Skin of body (tissue), 1 donor: ENCODE measurements at regions not wholly inside any gene's neighbourhood (a gene's known extent, or its start where the extent isn't known, plus 50 kb on each side); places are given as distances from the start of the nearest gene placed in this dataset.

Experiments
- DNase-seq: peaks from one replicate; lab custom pipeline; 2025; lab: John Stamatoyannopoulos, UW

DNA sequence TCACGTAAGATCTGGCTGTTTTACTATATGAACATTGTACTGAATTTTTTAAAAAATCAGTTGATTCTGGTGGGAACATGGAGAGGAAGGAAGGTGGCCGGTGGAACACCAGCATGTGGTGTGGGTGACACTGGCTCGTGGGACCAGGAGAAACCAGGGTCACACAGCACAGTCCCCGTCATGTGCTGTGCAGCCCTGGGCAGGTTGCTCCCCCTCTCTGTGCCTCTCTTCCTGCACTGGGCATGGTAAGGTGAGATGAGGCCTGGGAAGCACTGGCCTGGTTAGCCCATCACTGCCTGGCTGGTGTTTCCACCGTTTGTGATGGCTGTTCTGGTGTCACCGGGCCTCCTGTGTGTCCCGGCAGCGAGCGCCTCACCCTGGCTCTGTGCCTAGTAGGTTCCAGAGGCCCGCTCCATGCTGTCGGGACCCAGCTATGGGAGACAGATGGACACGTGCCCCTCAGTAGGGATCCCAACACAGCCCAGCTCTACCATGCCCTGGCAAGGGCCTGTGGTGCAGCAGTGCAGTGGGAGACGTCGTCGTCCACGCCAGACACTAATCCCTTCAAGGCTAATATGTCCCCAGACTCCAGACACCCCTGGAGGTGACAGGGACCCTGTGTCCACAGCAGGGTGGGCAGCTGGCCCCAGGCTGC lies 88.2 kb upstream of the LINC01488 start:
- no peak for DNase-seq

DNA sequence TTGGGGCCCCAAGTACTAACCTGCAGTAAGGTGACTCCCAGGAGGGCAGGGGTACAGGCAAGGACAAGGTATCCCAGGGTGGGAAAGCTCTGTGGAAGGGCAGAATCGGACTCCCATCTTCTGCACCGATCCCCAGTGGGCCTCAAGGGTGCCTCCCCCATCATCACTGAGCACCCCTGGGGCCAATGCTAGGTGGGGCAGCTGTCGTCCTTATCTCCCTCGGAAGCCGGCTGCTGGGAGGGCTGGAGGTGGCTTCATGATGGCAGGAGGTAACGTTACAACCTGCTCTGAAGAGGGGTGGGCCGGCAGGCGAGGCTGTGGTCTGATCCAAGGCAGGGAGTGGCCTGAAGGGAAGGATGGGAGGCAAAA lies 87.6 kb upstream of the LINC01488 start:
- DNase-seq, result no peak

DNA sequence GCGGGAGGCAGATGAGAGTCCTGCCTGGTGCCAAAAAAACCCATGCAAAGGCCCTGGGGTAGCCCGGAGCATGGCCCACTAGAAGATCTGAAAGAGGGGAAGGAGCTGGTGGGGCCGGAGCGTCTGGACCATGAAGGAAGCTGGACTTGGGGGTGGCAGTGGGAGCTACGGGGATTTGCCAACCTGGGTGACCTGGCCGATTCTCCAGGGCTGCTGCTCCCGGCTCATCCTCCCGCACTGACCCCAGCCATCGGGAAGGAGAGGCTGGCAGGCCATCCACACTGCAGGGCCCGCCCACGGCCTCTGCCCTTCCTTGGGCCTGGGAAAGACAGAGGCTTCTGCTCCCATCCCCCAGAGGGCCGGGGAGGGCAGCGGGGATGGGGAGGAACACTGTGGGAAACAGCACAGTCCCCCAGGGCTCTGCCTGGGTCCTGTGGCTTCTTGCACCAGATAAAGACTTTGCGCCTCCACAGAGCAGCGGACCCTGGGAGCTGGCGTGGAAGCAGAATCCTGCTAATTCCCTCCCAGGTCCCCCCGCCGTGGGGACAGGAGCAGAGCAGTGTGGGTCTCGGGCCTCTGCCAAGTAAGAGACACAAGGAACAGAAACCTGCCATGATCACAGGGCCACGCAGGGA lies 87.1 kb upstream of the LINC01488 start:
- DNase-seq, result no peak

DNA sequence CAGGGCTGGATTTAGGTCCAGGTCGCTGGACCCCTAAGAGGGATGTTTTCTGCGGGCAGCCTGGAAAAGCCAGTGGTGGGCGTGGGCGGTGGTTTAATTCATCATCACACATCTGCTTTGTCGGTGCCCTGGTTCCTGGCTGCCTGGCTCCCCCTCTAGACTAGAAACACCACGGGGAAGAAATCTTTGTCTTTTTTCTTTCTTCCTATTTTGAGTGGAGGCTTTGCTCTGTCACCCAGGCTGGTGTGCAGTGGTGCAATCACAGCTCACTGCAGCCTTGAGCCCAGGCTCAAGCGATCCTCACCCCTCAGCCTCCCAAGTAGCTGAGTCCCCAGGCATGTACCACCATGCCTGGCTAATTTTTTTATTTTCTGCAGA lies 86.6 kb upstream of the LINC01488 start:
- DNase-seq, result no peak

DNA sequence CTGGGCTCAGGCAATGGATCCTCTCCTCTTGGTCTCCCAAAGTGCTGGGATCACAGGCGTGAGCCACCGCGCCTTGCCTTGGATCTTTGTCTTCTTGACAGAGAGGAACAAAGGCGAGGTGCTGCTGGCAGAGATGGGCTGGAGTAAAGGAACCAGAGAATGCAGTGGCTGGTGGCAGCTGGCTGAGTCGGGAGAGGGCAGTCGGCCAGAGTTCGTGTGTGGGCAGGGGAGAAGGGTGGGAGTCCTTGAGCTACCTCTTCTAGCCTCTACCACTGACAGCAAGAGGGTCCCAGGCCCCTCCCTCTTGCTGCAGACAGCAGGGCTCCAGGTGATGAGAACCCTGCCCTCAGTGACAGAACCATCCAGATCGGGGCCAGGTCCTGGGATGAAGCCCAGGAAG lies 86.2 kb upstream of the LINC01488 start:
- no peak for DNase-seq

DNA sequence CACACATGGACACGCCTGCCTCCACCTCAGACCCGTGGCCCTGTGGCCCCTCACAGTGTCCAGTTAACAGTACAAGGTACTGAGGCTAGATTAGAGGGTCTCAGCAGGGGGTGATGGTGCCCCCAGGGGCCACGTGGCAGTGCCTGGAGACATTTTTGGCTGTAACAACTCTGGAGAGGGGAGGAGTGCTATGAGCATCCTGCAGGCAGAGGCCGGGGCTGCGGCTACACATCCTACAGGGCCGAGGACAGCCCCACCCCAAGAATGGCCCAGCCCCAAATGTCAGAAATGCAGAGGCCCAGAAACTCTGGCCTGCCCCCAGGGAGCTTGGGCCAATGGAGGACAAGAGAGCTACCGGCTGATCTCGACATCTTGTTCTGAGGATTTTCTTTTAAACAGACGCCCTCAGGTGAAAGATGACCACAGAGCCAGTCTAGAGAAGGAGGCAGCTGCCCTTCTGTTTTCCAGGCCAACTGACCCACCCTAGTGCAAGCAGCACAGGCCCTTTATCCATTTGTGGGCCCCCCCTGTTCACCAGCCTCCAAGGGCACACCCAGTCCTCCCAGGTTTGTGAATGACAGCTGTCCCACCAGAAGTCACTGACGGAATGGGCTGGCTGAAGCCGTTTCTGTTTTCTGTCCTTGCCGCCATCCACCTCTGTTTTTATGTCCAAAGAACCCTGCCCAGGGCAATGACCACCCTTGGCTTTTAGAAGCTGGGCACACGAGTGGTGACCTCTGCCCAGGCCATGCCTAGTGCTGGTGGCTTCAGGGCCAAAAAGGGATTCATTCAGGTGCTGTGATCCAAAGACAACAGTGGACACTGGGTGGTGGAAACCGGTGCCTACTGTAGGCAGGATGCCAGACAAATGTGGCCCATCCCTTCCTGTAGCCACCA lies 85.2 kb upstream of the LINC01488 start:
- no peak for DNase-seq

DNA sequence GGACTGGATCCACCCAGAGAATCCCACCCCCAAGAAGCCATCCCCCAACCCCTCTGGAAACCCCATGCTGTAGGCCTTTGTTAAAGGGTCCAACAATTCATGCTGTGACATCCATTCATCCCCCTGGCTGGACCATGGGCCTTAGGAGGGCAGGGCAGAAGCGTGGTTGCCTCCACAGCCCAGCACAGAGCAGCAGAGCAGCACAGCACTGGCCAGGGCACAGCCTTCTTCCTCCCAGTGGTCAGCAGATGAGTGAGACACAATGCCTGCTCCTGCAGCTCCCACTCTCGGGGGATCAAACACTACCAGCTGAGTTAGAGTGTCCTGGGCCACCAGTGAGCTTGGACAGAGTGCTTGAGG lies 84.5 kb upstream of the LINC01488 start:
- no peak for DNase-seq

DNA sequence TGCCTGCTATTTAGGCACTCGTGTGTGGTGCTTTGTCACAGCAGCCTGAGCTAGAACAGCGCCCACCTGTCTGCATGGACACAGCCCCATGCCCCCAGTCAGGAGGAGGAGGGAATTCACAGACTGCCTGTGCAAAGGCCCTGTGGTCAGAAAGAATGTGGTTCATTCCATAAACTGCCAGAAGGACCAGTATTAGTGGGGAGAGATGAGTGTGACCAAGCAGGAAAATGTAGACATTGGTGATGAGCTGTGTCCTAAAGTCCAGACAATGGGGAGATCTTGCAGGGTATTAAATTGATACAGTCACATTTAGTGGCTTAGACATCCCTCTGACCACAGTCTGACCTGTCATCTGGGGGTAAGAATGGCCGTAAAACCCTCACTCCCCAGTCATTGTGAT lies 83.7 kb upstream of the LINC01488 start:
- no peak for DNase-seq

DNA sequence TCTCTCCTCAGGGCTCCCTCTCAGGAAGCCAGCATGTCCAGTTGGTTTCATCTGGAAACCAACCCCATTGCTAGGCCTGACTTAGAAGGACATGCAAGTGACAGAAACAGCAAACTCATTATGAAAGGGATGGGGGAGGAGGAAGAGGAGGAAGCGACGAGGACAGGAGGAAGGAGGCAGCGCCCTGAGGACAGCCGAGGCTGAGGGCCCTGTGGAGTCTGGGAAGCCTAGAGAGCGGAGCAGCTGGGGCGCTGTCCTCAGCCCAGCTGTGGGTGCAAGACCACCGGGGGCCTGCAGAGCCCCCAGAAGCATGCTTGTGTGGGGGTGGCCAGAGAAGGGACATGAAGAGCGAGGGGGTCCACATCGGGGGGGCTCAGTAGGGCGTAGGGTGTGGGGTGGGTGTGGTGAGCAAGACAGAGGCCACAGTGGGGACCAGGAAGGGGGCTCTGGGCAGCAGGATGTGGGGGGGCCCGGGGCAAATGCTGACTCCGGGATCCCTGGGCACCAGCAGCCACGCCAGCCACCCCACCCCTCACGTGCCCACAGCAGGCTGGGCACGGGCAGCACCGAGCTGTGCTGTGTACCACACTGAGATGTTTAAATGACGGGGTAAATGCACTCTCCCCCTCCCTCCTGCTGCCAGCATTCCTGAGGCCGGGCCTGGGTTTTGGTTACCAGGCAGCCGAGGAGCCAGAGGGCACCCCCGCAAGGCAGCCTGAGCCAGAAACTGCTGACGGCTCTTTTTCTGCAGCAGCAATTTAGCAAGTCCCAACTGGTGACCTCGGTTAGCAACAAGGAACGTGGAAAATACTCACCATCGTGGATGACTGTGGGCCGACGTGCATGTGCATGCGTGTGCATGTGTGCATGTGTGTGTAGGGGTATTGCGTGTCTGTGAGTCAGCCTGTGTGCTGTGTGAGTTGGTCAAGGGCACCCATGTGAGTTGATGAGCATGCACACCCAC lies 82.7 kb upstream of the LINC01488 start:
- DNase-seq, result peak; percentile 31

DNA sequence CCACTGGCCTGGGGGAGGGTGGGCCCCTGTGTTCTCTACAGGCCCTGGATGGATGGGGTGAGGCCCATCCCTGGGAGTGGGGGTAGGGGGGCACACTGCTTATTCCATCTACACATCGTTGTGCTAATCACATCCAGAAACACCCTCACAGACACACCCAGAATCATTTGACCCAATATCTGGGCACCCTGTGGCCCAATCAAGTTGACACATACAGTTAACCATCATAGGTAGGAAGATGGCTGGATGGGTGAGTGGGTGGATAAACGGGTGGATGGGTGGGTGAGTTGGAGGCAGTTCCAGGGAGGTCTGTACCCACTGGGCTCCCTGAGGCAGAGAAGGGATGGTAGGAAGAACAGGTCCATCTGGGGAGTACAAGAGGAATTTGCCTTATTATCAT lies 81.3 kb upstream of the LINC01488 start:
- DNase-seq, result no peak

DNA sequence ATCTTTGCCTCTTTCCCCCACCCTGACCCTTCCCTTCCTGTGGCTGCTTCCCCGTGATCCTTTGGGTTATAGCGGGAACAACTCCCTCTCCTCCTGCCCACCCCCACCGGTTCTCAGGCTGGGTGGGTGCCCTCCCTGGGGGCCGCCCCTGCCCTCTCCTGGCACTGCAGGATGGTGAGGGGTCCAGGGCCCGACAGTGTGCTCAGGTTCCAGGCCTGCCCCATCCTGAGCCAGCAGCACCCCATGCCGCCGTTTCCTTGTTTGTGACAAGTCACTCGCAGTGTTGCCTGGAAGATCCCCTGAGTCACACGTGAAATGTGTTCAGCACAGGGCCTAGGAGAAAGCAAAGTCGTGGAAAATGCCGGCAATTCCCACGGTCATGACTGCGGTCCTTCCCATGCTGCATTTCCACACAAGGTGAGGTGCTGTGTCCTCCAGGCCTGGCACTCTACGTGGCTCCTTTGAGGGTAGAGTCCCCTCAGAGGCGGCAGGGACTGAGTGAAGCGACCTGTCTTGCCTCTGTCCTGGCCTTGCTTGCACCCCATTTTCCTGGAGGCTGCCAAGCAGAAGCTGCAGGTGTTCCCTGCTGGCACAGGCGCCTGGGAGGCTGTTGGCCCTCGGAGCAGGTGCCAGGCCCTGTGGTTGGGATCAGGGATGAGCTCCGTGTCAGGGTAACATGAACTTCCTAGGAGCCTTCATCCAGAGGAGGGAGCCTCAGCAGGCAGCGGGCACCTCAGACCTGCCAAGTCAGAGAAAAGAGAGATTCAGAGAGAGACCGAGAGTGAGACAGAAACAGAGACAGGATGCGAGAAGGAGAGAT lies 80.5 kb upstream of the LINC01488 start:
- DNase-seq, result no peak

DNA sequence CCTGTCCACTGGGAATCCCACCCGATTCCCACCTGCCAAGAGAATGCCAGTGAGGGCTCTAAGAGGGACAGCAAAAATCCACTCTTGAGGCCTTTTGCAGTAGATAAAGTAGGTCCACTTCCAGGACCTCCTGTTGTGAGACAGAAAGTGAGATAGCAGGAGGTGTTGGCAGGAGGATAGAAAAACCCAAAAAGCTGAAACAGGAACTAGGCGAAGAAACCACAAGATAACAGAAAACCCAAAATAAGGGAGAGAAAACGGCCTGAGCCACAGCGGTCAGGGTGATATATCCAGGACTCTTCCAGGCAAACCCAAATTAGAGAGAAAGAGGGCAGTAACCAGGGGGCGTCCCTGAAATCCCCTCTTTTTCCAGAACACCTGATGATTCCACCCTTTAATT lies 79.7 kb upstream of the LINC01488 start:
- no peak for DNase-seq

DNA sequence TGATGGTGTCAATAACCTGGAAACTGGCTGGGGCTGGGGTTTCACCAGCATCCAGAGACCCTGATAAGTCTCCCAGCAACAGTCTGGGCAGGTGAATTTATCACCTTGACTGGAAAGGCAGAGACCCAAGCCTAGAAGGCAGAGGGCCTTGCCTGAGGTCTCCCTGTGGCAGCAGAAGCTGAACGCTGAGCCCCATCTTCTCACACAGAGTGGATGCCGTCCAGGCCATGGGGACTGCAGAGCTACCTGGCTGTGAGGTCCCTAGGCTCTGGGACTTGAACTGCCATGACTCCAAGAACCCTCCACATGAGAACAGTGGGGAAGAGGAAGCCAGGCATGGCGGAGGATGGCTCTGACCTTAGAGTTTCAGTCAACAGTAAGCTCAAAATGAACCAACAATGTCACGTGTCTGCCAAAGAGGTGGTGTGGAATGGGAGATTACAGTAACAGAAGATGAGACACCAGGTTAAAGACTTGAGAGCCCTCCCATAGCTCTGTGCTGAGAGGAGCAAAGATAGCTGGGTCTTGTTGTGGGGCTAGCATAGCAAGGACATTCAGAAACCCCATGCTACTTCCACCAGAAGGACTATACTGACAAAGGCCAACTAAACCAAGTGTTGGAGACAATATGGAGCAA lies 79.1 kb upstream of the LINC01488 start:
- DNase-seq, result no peak

DNA sequence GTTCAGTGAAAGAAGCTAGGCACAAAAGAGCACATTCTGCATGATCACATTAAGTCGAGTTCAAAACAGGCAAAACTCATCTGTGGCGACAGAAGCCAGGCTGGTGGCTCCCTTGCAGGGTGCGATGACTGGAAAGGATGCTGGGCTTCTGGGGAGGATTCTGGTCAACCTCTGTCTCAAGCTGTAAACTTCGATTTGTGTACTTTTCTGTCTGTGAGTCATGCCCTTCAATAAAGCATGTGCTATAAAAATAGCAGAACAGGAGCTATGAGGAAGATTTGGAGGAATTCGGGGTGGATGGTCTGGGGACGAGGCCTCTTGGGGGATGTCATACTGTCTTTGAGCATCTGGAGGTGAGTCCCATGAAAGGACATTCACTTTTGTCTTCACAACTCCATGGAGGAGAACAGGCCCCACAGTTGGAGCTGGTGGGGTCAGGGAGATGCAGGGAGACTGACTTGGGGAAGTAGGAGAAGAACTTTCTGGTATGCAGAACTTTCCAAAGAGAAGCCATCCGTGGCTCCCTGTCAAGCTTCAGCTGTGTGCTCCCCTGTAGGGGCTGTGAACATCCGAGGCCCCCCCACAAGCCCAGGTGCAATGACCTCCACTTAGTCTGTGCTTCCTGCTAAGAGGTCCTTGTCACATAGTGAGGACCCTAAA lies 77.8 kb upstream of the LINC01488 start:
- DNase-seq, result no peak

DNA sequence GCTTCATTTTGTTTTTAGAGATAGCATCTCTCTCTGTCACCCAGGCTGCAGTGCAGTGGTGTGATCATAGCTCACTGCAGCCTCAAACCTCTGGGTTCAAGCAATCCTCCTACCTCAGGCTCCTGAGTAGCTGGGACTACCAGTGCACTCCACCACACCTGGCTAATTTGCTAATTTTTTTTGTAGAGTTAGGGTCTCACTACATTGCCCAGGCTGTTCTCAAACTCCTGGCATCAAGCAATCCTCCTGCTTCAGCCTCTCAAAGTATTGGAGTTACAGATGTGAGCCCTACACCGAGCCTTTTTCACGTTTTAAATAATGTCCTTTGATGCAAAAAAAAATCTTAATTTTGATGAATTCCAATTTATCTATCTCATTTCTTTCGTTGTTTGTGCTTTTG lies 75.4 kb upstream of the LINC01488 start:
- no peak for DNase-seq

DNA sequence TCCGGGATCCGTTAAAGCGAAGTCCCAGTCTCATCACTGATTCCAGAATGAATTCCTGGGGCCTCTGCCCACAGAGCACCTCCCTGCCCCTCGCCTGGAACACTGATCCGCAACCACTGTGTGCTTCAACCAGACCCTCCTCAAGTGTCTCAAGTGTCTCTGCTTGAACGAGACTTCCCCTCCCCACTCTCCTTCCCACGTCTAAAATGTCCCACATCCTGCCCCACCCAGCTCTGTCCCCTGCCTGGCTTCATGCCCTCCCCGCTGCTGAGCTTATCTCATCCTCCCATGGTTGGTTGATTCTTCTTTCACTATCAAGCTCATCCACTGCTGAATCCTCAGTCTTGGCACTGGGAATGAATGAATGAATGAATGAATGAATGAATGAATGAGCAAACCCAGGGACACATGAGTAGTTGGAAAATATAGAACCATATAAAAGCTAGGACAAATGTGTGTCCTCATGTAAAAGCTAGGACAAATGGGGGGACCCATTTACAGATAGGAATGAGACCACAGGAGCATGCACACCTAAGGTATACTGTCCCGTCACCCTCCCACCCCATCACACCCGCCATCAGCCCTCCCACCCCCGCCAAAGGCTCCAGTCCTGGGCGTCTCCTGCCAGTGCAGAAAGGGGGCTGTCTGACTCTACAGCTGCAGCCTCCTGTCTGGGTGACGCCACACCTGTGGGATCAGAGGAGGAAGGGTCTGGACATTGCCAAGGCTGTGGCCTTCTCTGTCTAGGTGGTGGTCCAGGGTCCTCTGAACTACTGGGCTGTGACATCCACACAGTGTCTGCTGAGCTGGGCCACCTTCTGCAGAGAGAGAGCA lies 71.4 kb upstream of the LINC01488 start:
- DNase-seq, result no peak

DNA sequence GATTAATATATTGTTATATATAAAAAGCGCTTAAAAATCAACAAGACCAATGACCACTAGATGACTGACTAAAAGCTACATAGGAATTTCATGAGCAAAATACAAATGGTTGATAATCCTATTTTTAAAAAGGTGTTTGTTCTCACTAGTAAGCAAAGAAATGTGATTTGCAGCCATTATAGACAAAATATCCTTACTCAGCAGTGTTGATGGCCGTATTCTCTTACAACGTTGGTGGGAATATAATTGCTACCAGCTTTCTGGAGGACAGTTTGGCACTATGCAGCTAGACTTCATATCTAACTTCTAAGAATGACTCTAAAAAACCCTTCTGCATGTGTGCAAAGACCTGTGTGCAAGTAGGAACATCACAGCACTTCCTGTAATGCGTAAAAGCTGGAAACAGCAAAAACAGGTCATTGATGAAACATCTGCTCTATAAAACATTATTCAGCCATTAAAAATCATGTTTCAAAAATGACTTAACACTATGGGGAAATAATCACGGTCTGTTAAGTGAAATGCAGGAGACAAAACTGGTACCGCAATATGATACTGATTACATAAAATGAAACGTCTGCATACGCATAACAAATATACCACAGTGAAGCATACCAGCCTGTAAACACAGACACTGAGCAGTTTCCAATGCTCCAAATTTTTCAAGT lies 70.1 kb upstream of the LINC01488 start:
- peak; percentile 24 for DNase-seq
